ENCODE measurements at regions not wholly inside any gene's neighbourhood (a gene's known extent, or its start where the extent isn't known, plus 50 kb on each side); places are given as distances from the start of the nearest gene placed in this dataset.

DNA sequence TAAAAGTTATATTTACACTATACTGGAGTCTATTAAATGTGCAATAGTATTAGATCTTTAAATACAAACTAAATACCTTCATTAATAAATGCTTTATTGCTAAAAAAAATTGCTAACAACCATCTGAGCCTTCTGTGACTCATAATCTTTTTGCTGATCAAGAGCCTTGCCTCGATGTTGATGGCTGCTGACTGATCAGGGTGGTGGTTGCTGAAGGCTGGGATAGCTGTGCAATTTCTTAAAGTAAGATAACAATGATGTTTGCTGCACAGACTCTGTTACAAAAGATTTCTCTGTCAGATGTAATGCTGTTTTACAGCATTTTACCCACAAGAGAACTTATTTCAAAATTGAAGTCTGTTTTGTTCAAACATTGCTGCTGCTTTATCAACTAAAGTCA, 421.4 kb upstream of the CYRIA start:
- intact Hi-C loops (cut with DNase I): no loop called here
- no peak for DNase-seq (ENCODE audit: extremely low spot score in 2 of 2)
- Histone ChIP-seq H3K36me3 (no peaks in the 10 kb centered on the region), H3K9me3 (no peaks in the 10 kb centered on the region), H3K4me3 (no peak overlapping the region), H3K4me1 (no peaks in the 10 kb centered on the region), H3K27ac (no peak overlapping the region), H3K27me3 (no peaks in the 10 kb centered on the region)
- TF ChIP-seq CTCF (IDR thresholded peaks at IDR 0.05): no peak
- TF ChIP-seq POLR2A (IDR thresholded peaks at IDR 0.05): no peak
- no peak for TF ChIP-seq POLR2AphosphoS5 (IDR thresholded peaks at IDR 0.05; ENCODE audit: insufficient read depth in 1 of 2, low read depth in 1 of 2)

DNA sequence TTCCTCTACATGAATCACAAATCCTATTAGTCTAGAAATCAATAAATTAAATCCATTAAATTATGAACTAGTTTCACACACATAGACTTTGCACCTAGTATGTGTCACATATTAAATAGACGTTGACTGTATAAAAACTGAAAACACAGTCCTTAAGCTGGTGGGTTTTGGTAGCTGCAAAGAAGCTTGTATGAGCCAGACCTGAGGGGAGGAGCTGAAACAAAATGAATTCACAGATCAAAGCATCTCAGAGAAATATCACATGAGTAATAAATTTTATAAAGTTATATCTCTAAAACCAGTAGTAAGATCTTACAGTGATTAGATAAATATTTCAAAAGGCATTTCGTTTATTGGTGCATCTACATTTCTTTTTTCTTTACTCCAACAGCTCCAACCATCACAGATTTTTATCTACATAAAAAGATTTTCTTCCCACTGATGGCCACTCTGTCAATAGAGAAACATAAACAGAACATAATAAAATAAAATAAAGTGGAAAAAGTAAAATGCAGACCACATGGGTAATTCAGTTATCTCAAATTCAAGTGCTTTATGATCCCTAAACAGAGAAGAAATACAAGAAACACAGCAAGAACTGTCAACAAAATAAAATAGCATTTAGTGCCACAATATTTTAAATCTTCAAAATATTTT, 420.0 kb upstream of the CYRIA start:
- DNase-seq (ENCODE audit: extremely low spot score in 2 of 2): no peak
- H3K4me3 ChIP-seq: no peak overlapping the region
- H3K27me3 ChIP-seq: no peaks in the 10 kb centered on the region
- H3K9me3 ChIP-seq: no peaks in the 10 kb centered on the region
- no peaks in the 10 kb centered on the region for H3K36me3 ChIP-seq
- intact Hi-C loops (cut with DNase I): no loop called here
- no peak overlapping the region for H3K27ac ChIP-seq
- TF ChIP-seq POLR2A (IDR thresholded peaks at IDR 0.05) (no peak), POLR2AphosphoS5 (IDR thresholded peaks at IDR 0.05; ENCODE audit: insufficient read depth in 1 of 2, low read depth in 1 of 2) (no peak), CTCF (IDR thresholded peaks at IDR 0.05) (no peak)
- H3K4me1 ChIP-seq: no peaks in the 10 kb centered on the region

DNA sequence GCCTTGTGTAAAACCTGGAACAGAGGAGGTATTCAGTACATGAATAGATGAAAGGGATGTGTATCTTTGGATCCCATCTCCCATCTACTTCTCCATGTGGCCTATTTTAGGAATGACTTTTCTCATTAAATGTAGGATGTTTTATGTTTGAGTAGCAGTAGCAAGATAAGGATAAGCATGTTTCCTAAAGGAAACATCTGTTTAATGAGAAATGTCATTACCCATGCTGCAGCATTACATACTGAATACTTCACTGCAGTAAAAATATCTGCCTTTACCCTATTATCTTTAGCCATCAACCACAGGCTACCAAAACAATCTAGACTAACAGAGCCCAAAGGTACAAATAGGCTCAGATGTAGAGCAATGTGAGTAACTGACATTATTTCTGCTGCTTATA, 419.2 kb upstream of the CYRIA start:
- no peaks in the 10 kb centered on the region for H3K9me3 ChIP-seq
- H3K36me3 ChIP-seq: no peaks in the 10 kb centered on the region
- no peak for DNase-seq (ENCODE audit: extremely low spot score in 2 of 2)
- H3K4me3 ChIP-seq: no peak overlapping the region
- TF ChIP-seq POLR2AphosphoS5 (IDR thresholded peaks at IDR 0.05; ENCODE audit: insufficient read depth in 1 of 2, low read depth in 1 of 2) (no peak), CTCF (IDR thresholded peaks at IDR 0.05) (no peak), POLR2A (IDR thresholded peaks at IDR 0.05) (no peak)
- no peaks in the 10 kb centered on the region for H3K4me1 ChIP-seq
- H3K27me3 ChIP-seq: no peaks in the 10 kb centered on the region
- intact Hi-C loops (cut with DNase I): no loop called here
- H3K27ac ChIP-seq: no peak overlapping the region

- Histone ChIP-seq H3K27ac (no peak overlapping the region), H3K4me1 (no peaks in the 10 kb centered on the region), H3K27me3 (no peaks in the 10 kb centered on the region), H3K36me3 (no peaks in the 10 kb centered on the region), H3K9me3 (no peaks in the 10 kb centered on the region), H3K4me3 (no peak overlapping the region)
- no peak for TF ChIP-seq CTCF (IDR thresholded peaks at IDR 0.05)
- TF ChIP-seq POLR2AphosphoS5 (IDR thresholded peaks at IDR 0.05; ENCODE audit: insufficient read depth in 1 of 2, low read depth in 1 of 2): no peak
- TF ChIP-seq POLR2A (IDR thresholded peaks at IDR 0.05): no peak
- intact Hi-C loops (cut with DNase I): no loop called here
- no peak for DNase-seq (ENCODE audit: extremely low spot score in 2 of 2)
These were observed 418.3 kb upstream of the CYRIA start for GRCh38 chr2:17083902-17084301.

GRCh38 chr2:17079262-17079661, 413.6 kb upstream of the CYRIA start:
- no peak for DNase-seq (ENCODE audit: extremely low spot score in 2 of 2)
- Histone ChIP-seq H3K4me3 (no peak overlapping the region), H3K36me3 (no peaks in the 10 kb centered on the region), H3K27ac (no peak overlapping the region), H3K4me1 (no peaks in the 10 kb centered on the region), H3K27me3 (no peaks in the 10 kb centered on the region), H3K9me3 (no peaks in the 10 kb centered on the region)
- TF ChIP-seq POLR2AphosphoS5 (IDR thresholded peaks at IDR 0.05; ENCODE audit: insufficient read depth in 1 of 2, low read depth in 1 of 2) (no peak), CTCF (IDR thresholded peaks at IDR 0.05) (no peak), POLR2A (IDR thresholded peaks at IDR 0.05) (no peak)
- intact Hi-C loops (cut with DNase I): no loop called here
